Suprapubic skin (tissue), 3 donors: ENCODE measurements at regions not wholly inside any gene's neighbourhood (a gene's known extent, or its start where the extent isn't known, plus 50 kb on each side); places are given as distances from the start of the nearest gene placed in this dataset.

Experiments
- CTCF ChIP-seq, 2 donors: fragments of 200-600 bp in 1 of 2; fragments of 450-650 bp in 1 of 2; sonication (generic) in 1 of 2; IDR thresholded peaks; one replicate each; pipeline ENCODE4 v1.5.1; 2016 to 2019; ENCODE audit warnings: antibody characterized with exemption in 2 of 2, mild to moderate bottlenecking in 1 of 2, moderate library complexity in 1 of 2
- POLR2AphosphoS5 ChIP-seq, 3 donors: sonication (generic); formaldehyde crosslinking; IDR thresholded peaks; one replicate each; pipeline ENCODE4 v1.6.1; 2017; ENCODE audit warnings: antibody characterized with exemption in 3 of 3

GRCh38 chr11:122468965-122469364 lies 186.6 kb upstream of the UBASH3B start:
- TF ChIP-seq CTCF (IDR thresholded peaks at IDR 0.05) (no peak), POLR2AphosphoS5 (IDR thresholded peaks at IDR 0.05) (no peak)
